ENCODE measurements at regions not wholly inside any gene's neighbourhood (a gene's known extent, or its start where the extent isn't known, plus 50 kb on each side); places are given as distances from the start of the nearest gene placed in this dataset.

DNA sequence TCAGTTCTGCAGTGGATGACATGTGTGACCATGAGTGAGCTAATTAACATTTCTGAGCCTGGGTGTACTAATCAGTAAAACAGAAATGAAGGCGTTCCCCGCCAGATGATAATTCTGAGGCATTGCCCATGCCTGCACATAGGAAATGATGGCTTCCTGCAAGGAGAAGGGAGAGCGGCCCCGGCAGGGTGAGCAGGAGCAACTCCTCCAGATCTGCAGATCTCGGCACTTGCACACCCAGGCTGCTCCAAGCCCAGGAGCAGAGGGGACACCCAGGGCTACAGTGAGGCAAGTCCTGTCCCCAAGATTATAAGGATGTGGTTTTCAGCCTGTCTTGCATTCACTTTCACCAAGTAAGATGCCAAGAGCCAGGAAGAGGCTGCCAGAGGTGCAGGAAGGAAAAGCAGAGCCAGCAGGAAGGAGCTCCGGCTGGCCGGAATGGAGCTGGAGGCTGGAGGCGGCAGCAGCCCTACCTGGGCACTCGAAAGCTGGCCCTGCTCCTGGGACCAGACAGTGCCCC lies 177.5 kb upstream of the CST7 start:
- TF ChIP-seq, protein P1, sequence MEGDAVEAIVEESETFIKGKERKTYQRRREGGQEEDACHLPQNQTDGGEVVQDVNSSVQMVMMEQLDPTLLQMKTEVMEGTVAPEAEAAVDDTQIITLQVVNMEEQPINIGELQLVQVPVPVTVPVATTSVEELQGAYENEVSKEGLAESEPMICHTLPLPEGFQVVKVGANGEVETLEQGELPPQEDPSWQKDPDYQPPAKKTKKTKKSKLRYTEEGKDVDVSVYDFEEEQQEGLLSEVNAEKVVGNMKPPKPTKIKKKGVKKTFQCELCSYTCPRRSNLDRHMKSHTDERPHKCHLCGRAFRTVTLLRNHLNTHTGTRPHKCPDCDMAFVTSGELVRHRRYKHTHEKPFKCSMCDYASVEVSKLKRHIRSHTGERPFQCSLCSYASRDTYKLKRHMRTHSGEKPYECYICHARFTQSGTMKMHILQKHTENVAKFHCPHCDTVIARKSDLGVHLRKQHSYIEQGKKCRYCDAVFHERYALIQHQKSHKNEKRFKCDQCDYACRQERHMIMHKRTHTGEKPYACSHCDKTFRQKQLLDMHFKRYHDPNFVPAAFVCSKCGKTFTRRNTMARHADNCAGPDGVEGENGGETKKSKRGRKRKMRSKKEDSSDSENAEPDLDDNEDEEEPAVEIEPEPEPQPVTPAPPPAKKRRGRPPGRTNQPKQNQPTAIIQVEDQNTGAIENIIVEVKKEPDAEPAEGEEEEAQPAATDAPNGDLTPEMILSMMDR (IDR thresholded peaks at IDR 0.05) = no peak

DNA sequence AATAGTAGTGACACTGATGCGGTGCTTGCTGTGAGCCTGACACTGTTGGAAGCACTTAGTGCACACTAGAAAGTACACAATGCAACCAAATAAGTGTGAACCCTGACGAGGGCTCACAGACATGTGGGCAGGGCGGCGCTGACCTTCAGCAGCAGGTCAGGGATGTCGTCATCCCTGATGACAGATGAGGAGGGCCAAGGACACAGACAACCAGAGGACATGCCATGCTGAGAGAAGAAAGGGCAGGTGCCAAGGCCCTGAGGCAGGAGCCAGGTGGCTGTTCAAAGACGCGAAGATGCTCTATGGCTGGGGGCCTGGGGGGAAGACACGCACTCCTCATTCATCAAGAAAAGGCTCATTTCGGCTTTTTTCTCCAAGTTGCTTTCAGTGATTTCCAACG lies 176.4 kb upstream of the CST7 start:
- Mint-ChIP-seq H3K27me3 (ENCODE audit: low read depth, poor library complexity) (peaks cover 29% of the 10 kb centered on the region), H3K36me3 (ENCODE audit: low read depth) (no peaks in the 10 kb centered on the region), H3K4me1 (peaks cover 5% of the 10 kb centered on the region), H3K9me3 (peaks cover 15% of the 10 kb centered on the region), H3K27ac (peak overlapping the region; percentile 52), H3K4me3 (no peak overlapping the region)
- DNase-seq = no peak
- TF ChIP-seq, protein P1 (IDR thresholded peaks at IDR 0.05) = no peak

More for the DNA sequence above, 177.5 kb upstream of the CST7 start:
- Mint-ChIP-seq H3K9me3 (peaks cover 15% of the 10 kb centered on the region), H3K4me1 (peaks cover 5% of the 10 kb centered on the region), H3K27me3 (ENCODE audit: low read depth, poor library complexity) (peaks cover 29% of the 10 kb centered on the region), H3K4me3 (no peak overlapping the region), H3K27ac (no peak overlapping the region), H3K36me3 (ENCODE audit: low read depth) (no peaks in the 10 kb centered on the region)
- DNase-seq = no peak

DNA sequence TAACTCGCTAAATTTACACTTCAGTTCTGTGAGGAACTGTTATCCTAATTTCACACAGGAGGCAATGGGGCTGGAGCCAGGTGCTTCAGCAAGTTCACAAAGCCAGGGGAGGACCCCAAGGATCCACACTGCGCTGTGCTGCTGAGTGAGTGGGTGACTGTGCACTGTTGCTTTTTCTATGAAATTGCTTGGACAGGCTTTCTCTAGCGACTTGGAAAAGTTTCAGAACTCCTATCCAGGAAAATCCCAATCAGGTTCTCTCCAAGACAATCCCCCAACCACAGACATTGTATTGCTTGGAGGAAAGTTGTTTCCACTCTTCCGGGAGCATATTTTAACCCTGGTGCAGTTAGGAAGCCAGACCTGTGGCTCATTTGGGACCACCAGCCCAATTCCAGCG lies 175.9 kb upstream of the CST7 start:
- DNase-seq = no peak
- H3K27ac Mint-ChIP-seq = no peak overlapping the region
- TF ChIP-seq, protein P1 (IDR thresholded peaks at IDR 0.05) = no peak
- no peaks in the 10 kb centered on the region for H3K36me3 Mint-ChIP-seq (ENCODE audit: low read depth)
- peaks cover 29% of the 10 kb centered on the region for H3K27me3 Mint-ChIP-seq (ENCODE audit: low read depth, poor library complexity)
- H3K9me3 Mint-ChIP-seq = peaks cover 15% of the 10 kb centered on the region
- peaks cover 5% of the 10 kb centered on the region for H3K4me1 Mint-ChIP-seq
- no peak overlapping the region for H3K4me3 Mint-ChIP-seq

DNA sequence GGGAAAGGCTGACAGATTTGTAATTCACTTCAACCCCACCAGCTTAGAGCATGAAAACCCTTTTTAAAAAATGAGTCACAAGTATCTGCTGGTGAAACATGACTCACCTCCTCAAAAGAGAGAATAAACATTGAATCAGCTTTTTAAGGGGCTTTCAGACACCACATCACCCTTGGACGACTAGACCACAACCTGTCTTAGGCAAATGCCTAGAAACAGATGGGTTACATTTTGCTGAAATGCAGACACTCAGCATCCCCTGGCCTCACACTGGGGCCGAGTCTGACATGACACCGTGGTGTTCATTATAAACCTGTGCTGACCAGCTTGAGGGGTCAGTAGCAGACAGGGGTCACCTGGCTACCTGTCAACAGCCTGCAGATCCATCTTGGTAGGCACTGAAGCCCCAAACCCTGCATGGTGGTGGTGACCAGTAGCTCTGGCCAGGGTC lies 175.3 kb upstream of the CST7 start:
- Mint-ChIP-seq H3K27ac (no peak overlapping the region), H3K9me3 (peaks cover 15% of the 10 kb centered on the region), H3K4me1 (peaks cover 4% of the 10 kb centered on the region), H3K27me3 (ENCODE audit: low read depth, poor library complexity) (peaks cover 29% of the 10 kb centered on the region), H3K4me3 (no peak overlapping the region), H3K36me3 (ENCODE audit: low read depth) (no peaks in the 10 kb centered on the region)
- no peak for DNase-seq
- TF ChIP-seq, protein P1 (IDR thresholded peaks at IDR 0.05) = no peak

DNA sequence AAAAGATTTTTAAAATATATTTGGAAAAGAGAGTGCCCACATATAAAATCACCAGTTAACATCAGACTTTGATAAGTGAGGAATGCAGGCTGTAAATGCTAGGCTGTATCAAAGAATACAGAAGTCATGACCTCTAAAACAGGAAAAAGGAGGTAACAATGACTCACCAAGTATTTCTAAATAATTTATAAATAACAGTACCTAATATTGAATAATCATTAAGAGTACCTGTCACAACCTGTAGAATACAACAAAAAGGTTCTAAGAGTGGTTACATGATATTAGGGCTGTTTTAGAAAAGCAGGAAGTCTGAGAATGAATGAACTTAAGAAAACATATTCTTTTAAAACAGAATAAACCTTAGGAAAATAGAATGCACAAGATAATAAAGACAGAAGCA lies 173.1 kb upstream of the CST7 start:
- DNase-seq = no peak
- no peaks in the 10 kb centered on the region for H3K4me1 Mint-ChIP-seq
- peaks cover 35% of the 10 kb centered on the region for H3K27me3 Mint-ChIP-seq (ENCODE audit: low read depth, poor library complexity)
- no peak overlapping the region for H3K4me3 Mint-ChIP-seq
- H3K9me3 Mint-ChIP-seq = peaks cover 15% of the 10 kb centered on the region
- H3K27ac Mint-ChIP-seq = no peak overlapping the region
- H3K36me3 Mint-ChIP-seq (ENCODE audit: low read depth) = no peaks in the 10 kb centered on the region
- TF ChIP-seq, protein P1 (IDR thresholded peaks at IDR 0.05) = no peak

DNA sequence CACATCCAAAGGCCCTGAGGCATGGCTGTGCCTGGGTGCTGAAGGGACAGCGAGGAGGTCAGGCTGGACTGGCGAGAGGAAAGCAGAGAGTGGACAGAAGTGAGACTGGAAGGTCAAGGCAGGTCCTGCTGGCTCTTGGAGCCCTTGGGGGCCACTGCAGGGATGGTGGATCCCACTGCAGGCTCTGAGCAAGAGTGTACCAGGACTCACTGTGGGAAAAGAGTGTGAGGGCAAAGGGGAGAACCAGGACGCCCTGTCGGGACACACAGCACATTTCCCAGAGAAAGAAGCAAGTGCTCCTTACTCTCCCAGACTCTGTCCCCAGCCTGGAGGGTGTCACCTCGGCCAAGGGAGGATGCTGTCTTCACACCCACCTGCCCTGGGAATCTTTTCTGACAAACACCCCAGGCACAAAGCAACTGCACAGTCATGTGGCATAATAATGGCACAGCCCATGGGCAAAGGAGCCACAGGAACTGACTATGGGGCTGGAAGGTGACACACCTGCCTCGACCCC lies 172.3 kb upstream of the CST7 start:
- peaks cover 33% of the 10 kb centered on the region for H3K27me3 Mint-ChIP-seq (ENCODE audit: low read depth, poor library complexity)
- DNase-seq = no peak
- H3K4me1 Mint-ChIP-seq = no peaks in the 10 kb centered on the region
- TF ChIP-seq, protein P1 (IDR thresholded peaks at IDR 0.05) = no peak
- H3K27ac Mint-ChIP-seq = no peak overlapping the region
- peaks cover 15% of the 10 kb centered on the region for H3K9me3 Mint-ChIP-seq
- H3K4me3 Mint-ChIP-seq = no peak overlapping the region
- H3K36me3 Mint-ChIP-seq (ENCODE audit: low read depth) = no peaks in the 10 kb centered on the region

Measured in nephron progenitor cell (in vitro differentiated cells).